GM23338 (cell line): ENCODE measurements at regions not wholly inside any gene's neighbourhood (a gene's known extent, or its start where the extent isn't known, plus 50 kb on each side); places are given as distances from the start of the nearest gene placed in this dataset.

Experiments used
- ATAC-seq: fragments of 200-7000 bp; cut with Tn5 transposase; 3 replicates; pipeline ENCODE4 v1.9.1; 2020
- DNase-seq: peaks from one replicate; pipeline ENCODE4 v3.0.0-alpha.2; 2015; ENCODE audit warnings: low spot score
- H2AFZ ChIP-seq: fragments of 200-600 bp; sonication (generic); 2 replicates; pipeline ENCODE4 v1.8.0; 2016; ENCODE audit warnings: antibody characterized with exemption, mild to moderate bottlenecking, moderate library complexity
- H3F3A ChIP-seq: fragments of 200-600 bp; sonication (generic); replicated peaks from 2 replicates; pipeline ENCODE4 v1.8.0; 2017; ENCODE audit warnings: antibody characterized with exemption, mixed run types, low read depth
- H3K27ac ChIP-seq: fragments of 200-600 bp; sonication (generic); 2 replicates; pipeline ENCODE4 v1.6.1; 2016; ENCODE audit warnings: low read depth
- H3K27me3 ChIP-seq: fragments of 200-600 bp; sonication (generic); 2 replicates; pipeline ENCODE4 v1.8.0; 2016; ENCODE audit warnings: mild to moderate bottlenecking, mixed run types, moderate library complexity; ENCODE audit not compliant: insufficient read depth
- H3K36me3 ChIP-seq: fragments of 200-600 bp; sonication (generic); 2 replicates; pipeline ENCODE4 v1.8.0; 2016; ENCODE audit warnings: mild to moderate bottlenecking; ENCODE audit not compliant: insufficient read depth
- H3K4me1 ChIP-seq: fragments of 200-600 bp; sonication (generic); 2 replicates; pipeline ENCODE4 v1.8.0; 2016; ENCODE audit warnings: mild to moderate bottlenecking, moderate library complexity; ENCODE audit not compliant: insufficient read depth
- H3K4me2 ChIP-seq: fragments of 200-600 bp; sonication (generic); 2 replicates; pipeline ENCODE4 v1.7.1; 2017; ENCODE audit warnings: mixed run types
- H3K4me3 ChIP-seq: fragments of 200-600 bp; sonication (generic); 2 replicates; pipeline ENCODE4 v1.6.1; 2016; ENCODE audit warnings: mixed run types
- H3K79me2 ChIP-seq: fragments of 200-600 bp; sonication (generic); replicated peaks from 2 replicates; pipeline ENCODE4 v1.8.0; 2017; ENCODE audit warnings: mild to moderate bottlenecking; ENCODE audit not compliant: insufficient read depth
- H3K9me2 ChIP-seq: fragments of 200-600 bp; sonication (generic); 2 replicates; pipeline ENCODE4 v1.8.0; 2017; ENCODE audit not compliant: insufficient read depth
- H4K20me1 ChIP-seq: fragments of 200-600 bp; sonication (generic); replicated peaks from 2 replicates; pipeline ENCODE4 v1.8.0; 2017; ENCODE audit warnings: mild to moderate bottlenecking; ENCODE audit not compliant: insufficient read depth
- H3K27ac Mint-ChIP-seq: 2 replicates; pipeline ENCODE4 v1.8.0; 2020; ENCODE audit warnings: inconsistent platforms, mild to moderate bottlenecking, moderate library complexity, mixed read lengths
- H3K27me3 Mint-ChIP-seq: 3 replicates; pipeline ENCODE4 v1.8.0; 2022; ENCODE audit warnings: low read depth, mild to moderate bottlenecking, moderate library complexity, mixed read lengths, inconsistent platforms; ENCODE audit not compliant: insufficient read depth, poor library complexity
- H3K36me3 Mint-ChIP-seq: 3 replicates; pipeline ENCODE4 v1.8.0; 2021; ENCODE audit warnings: low read depth, mild to moderate bottlenecking, inconsistent platforms, moderate library complexity, mixed read lengths
- H3K4me1 Mint-ChIP-seq: 3 replicates; pipeline ENCODE4 v1.8.0; 2020; ENCODE audit warnings: mild to moderate bottlenecking, inconsistent platforms, mixed read lengths
- H3K4me3 Mint-ChIP-seq: 3 replicates; pipeline ENCODE4 v1.8.0; 2021; ENCODE audit warnings: moderate library complexity, mild to moderate bottlenecking, inconsistent platforms, mixed read lengths
- H3K9me3 Mint-ChIP-seq: 3 replicates; pipeline ENCODE4 v1.8.0; 2020; ENCODE audit warnings: moderate library complexity, mild to moderate bottlenecking, inconsistent platforms, mixed read lengths
- CREB1 ChIP-seq: fragments of 250-450 bp; sonication (Bioruptor Pico); IDR thresholded peaks from 2 replicates; pipeline ENCODE4 v1.5.0; 2020; ENCODE audit warnings: low read depth, mild to moderate bottlenecking, moderate library complexity
- CTCF ChIP-seq, 2 experiments: fragments of 200-600 bp in 1 of 2; sonication (generic) in 1 of 2; conservative IDR thresholded peaks; 2 replicates each; pipeline versions ENCODE4 v1.5.1 to v1.6.1; 2016 to 2017; ENCODE audit warnings: antibody characterized with exemption in 2 of 2, low read depth in 2 of 2, mild to moderate bottlenecking in 2 of 2, moderate library complexity in 1 of 2
- ETS1 ChIP-seq: IDR thresholded peaks from 2 replicates; pipeline ENCODE4 v1.6.1; 2016; ENCODE audit warnings: antibody characterized with exemption
- JUNB ChIP-seq: IDR thresholded peaks from one replicate; pipeline ENCODE4 v1.6.1; 2016; ENCODE audit warnings: antibody characterized with exemption; ENCODE audit not compliant: unreplicated experiment
- POLR2AphosphoS5 ChIP-seq: IDR thresholded peaks from 2 replicates; pipeline ENCODE4 v1.6.1; 2016; ENCODE audit warnings: antibody characterized with exemption, low read depth
- STAT1 ChIP-seq: IDR thresholded peaks from one replicate; pipeline ENCODE4 v1.6.1; 2016; ENCODE audit warnings: antibody characterized with exemption; ENCODE audit not compliant: unreplicated experiment
- ZNF114 ChIP-seq: fragments of 250-450 bp; sonication (Bioruptor Pico); IDR thresholded peaks from 2 replicates; pipeline ENCODE4 v1.5.0; 2020; ENCODE audit warnings: mild to moderate bottlenecking, moderate library complexity
- ZNF331 ChIP-seq: fragments of 250-450 bp; sonication (Bioruptor Pico); IDR thresholded peaks from 2 replicates; pipeline ENCODE4 v1.5.0; 2020; ENCODE audit warnings: low read depth, mild to moderate bottlenecking, moderate library complexity

- Mint-ChIP-seq H3K9me3 (no peaks in the 10 kb centered on the region; the same call in 2 of the 3 replicates), H3K4me3 (no peak overlapping the region), H3K36me3 (no peaks in the 10 kb centered on the region), H3K27me3 (peaks cover 10% of the 10 kb centered on the region), H3K27ac (no peak overlapping the region), H3K4me1 (peaks cover 11% of the 10 kb centered on the region; the same call in 2 of the 3 replicates)
- no peak overlapping the region for H3K4me2 ChIP-seq
- H3K27me3 ChIP-seq: no peaks in the 10 kb centered on the region
- ATAC-seq (no peak), DNase-seq (no peak)
- no peaks in the 10 kb centered on the region for H3K36me3 ChIP-seq
- no peaks in the 10 kb centered on the region for H3F3A ChIP-seq
- H2AFZ ChIP-seq: no peak overlapping the region
- H3K27ac ChIP-seq: no peak overlapping the region
- H3K9me2 ChIP-seq: no peaks in the 10 kb centered on the region
- TF ChIP-seq JUNB (no peak), ZNF114 (no peak), ZNF331 (no peak)
- H3K4me3 ChIP-seq: no peak overlapping the region
- no peaks in the 10 kb centered on the region for H3K79me2 ChIP-seq
- H3K4me1 ChIP-seq: 0 out of 2 replicates have a peak, but pooled peaks cover 4% of the 10 kb centered on the region
- H4K20me1 ChIP-seq: no peaks in the 10 kb centered on the region
Observed at GRCh38 chr1:30262158-30262557, 461.2 kb downstream of the MATN1 start.

GRCh38 chr1:30260318-30260717 is 463.1 kb downstream of the MATN1 start:
- DNase-seq (no peak), ATAC-seq (no peak)
- H3K9me2 ChIP-seq: no peaks in the 10 kb centered on the region
- H3K36me3 Mint-ChIP-seq: no peaks in the 10 kb centered on the region
- H3K4me2 ChIP-seq: no peak overlapping the region
- H3K4me3 ChIP-seq: no peak overlapping the region
- no peak overlapping the region for H3K27ac ChIP-seq
- peaks cover 7% of the 10 kb centered on the region for H3K27me3 Mint-ChIP-seq
- no peak for TF ChIP-seq ZNF331
- no peak for TF ChIP-seq CTCF (conservative IDR thresholded peaks at IDR 0.05; ENCODE audit: low read depth in 2 of 2)
- TF ChIP-seq ETS1: no peak
- no peak for TF ChIP-seq POLR2AphosphoS5
- no peak overlapping the region for H3K27ac Mint-ChIP-seq
- no peaks in the 10 kb centered on the region for H3F3A ChIP-seq
- no peak overlapping the region for H2AFZ ChIP-seq
- 0 out of 2 replicates have a peak, but pooled peaks cover 4% of the 10 kb centered on the region for H3K4me1 ChIP-seq
- H3K79me2 ChIP-seq: no peaks in the 10 kb centered on the region
- peaks cover 11% of the 10 kb centered on the region; the same call in 2 of the 3 replicates for H3K4me1 Mint-ChIP-seq
- no peaks in the 10 kb centered on the region for H3K27me3 ChIP-seq
- H4K20me1 ChIP-seq: no peaks in the 10 kb centered on the region
- no peak overlapping the region for H3K4me3 Mint-ChIP-seq
- no peaks in the 10 kb centered on the region for H3K36me3 ChIP-seq
- H3K9me3 Mint-ChIP-seq: no peaks in the 10 kb centered on the region

GRCh38 chr1:30259631-30260030 is 463.8 kb downstream of the MATN1 start:
- H3K4me1 ChIP-seq: 0 out of 2 replicates have a peak, but pooled peaks cover 4% of the 10 kb centered on the region
- H3K79me2 ChIP-seq: no peaks in the 10 kb centered on the region
- Mint-ChIP-seq H3K4me1 (peaks cover 11% of the 10 kb centered on the region; the same call in 2 of the 3 replicates), H3K36me3 (no peaks in the 10 kb centered on the region), H3K27me3 (peaks cover 7% of the 10 kb centered on the region), H3K27ac (no peak overlapping the region), H3K4me3 (no peak overlapping the region), H3K9me3 (no peaks in the 10 kb centered on the region)
- H3K36me3 ChIP-seq: no peaks in the 10 kb centered on the region
- H3K27me3 ChIP-seq: no peaks in the 10 kb centered on the region
- no peaks in the 10 kb centered on the region for H4K20me1 ChIP-seq
- no peak overlapping the region for H3K4me2 ChIP-seq
- ATAC-seq (no peak), DNase-seq (no peak)
- no peaks in the 10 kb centered on the region for H3K9me2 ChIP-seq
- H3K27ac ChIP-seq: no peak overlapping the region
- no peak overlapping the region for H3K4me3 ChIP-seq
- H3F3A ChIP-seq: no peaks in the 10 kb centered on the region
- H2AFZ ChIP-seq: no peak overlapping the region
- TF ChIP-seq ZNF331: no peak
- TF ChIP-seq ZNF114: no peak
- no peak for TF ChIP-seq CREB1 (CRISPR knock-in tag)
- no peak for TF ChIP-seq ETS1
- no peak for TF ChIP-seq STAT1
